ENCODE measurements at regions not wholly inside any gene's neighbourhood (a gene's known extent, or its start where the extent isn't known, plus 50 kb on each side); places are given as distances from the start of the nearest gene placed in this dataset.

DNA sequence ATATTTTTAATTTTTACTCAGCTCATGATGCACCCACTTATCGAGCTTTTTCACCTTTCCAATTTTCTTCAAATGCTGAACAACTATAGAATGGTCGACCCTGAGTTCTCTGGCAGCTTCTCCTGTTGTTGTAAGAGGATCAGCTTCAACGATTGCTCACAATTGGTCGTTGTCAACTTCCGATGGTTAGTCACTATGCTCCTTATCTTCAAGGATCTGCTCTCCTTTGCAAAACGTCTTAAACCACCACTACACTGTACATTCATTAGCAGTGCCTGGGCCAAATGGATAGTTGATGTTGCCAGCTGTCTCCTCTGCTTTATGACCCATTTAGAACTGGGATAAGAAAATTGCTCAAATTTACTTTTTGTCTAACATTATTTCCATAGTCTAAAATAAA is 385.9 kb upstream of the LYPLAL1 start:
- TF ChIP-seq, protein P1, sequence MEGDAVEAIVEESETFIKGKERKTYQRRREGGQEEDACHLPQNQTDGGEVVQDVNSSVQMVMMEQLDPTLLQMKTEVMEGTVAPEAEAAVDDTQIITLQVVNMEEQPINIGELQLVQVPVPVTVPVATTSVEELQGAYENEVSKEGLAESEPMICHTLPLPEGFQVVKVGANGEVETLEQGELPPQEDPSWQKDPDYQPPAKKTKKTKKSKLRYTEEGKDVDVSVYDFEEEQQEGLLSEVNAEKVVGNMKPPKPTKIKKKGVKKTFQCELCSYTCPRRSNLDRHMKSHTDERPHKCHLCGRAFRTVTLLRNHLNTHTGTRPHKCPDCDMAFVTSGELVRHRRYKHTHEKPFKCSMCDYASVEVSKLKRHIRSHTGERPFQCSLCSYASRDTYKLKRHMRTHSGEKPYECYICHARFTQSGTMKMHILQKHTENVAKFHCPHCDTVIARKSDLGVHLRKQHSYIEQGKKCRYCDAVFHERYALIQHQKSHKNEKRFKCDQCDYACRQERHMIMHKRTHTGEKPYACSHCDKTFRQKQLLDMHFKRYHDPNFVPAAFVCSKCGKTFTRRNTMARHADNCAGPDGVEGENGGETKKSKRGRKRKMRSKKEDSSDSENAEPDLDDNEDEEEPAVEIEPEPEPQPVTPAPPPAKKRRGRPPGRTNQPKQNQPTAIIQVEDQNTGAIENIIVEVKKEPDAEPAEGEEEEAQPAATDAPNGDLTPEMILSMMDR (IDR thresholded peaks at IDR 0.05; ENCODE audit: low read depth, low read length), result no peak
- no peak for TF ChIP-seq POLR2A (IDR thresholded peaks at IDR 0.05; ENCODE audit: extremely low read depth, insufficient read length)
- TF ChIP-seq MYC (IDR thresholded peaks at IDR 0.05; ENCODE audit: low read depth, low read length), result no peak

All from NB4 (cell line).